T47D (cell line): ENCODE measurements at regions not wholly inside any gene's neighbourhood (a gene's known extent, or its start where the extent isn't known, plus 50 kb on each side); places are given as distances from the start of the nearest gene placed in this dataset.
A peak's percentile ranks its signal among the peaks of the same experiment; 100 is the strongest.

Source experiments
- DNase-seq, 2 experiments: peaks; one replicate each; pipeline versions ENCODE4 v3.0.0 to v3.0.0-alpha.2; 2011 to 2012; ENCODE audit warnings: low read depth in 1 of 2, low spot score in 1 of 2
- JUND ChIP-seq: IDR thresholded peaks from 2 replicates; pipeline ENCODE4 v1.6.1; 2012; ENCODE audit warnings: low read depth
- in situ Hi-C: cut with HindIII; loops from 2 replicates; pipeline ENCODE4 v1.10.0; 2016; ENCODE audit warnings: low sequenced_read_pairs, low pct_unique_long_range_greater_than_20kb

DNA sequence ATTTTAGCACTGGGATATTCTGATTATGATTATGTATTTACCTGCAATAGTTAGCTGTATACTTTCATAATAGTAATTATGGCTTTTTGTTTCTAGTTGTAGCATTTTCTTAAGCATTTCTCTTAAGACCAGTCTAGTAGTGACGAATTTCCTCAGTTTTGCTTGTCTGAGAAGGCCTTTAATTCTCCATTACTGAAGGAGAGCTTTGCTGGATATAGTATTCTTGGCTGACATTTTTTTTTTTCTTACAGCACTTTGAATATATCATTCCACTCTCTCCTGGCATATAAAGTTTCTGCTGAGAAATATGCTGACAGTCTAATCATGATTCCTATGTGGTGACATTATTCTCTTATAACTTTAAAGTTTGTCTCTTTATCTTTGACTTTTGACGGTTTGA, 181.1 kb upstream of the DMRTA1 start:
- in situ Hi-C loops = no loop called here
- no peak for DNase-seq
- TF ChIP-seq JUND = no peak

DNA sequence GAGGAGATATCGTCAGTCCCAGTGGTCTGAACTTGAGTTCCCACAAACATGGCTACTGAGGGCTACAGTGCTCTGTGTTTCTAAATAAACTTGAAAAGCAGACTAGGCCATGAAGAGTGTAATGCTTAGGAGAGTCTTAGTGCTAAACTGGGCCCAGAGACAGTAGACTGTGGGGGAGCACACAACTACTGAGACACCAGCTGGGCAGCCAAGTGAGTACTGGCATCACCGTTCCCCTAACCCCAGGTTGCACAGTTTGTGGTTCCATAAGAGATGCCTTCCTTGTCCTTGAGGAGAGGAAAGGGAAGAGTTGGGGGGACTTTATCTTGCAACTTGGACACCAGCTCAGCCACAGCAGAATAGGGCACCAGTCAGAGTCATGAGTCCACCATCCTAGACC, 172.1 kb upstream of the DMRTA1 start:
- TF ChIP-seq JUND = no peak
- in situ Hi-C loops = no loop called here
- DNase-seq = no peak

DNA sequence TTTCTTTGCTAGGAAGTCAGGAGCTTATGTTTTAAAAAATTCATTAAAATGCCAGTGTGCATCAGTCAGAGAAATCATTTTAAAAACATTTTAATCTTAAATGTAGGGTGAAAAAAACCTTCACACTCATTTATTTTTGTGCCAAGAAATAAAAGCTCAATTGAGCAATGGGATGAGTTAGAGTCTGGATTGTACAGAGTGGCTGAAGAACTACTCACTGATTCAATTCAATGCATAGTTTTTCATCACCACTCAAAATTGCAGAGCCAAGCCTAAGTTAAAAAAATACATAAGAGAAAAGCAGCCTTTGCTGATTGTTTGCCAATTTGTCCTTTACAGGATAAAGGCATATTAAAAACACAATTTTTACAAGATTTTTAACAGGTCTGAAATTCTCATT, 168.2 kb upstream of the DMRTA1 start:
- no peak for DNase-seq
- TF ChIP-seq JUND = no peak

DNA sequence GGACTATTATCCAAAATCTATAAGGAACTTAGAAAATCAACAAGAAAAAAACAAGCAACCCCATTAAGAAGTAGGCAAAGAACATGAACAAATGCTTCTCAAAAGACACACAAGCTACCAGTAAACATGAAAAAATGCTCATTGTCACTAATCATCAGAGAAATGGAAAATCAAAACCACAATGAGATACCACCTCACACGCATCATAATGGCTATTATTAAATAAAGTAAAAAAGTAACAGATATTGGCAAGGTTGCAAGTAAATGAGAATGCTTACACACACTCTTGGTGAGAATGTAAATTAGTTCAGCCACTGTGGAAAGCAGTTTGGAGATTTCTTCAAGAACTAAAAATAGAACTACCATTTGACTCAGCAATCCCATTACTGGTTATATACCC, 167.0 kb upstream of the DMRTA1 start:
- DNase-seq = no peak
- no peak for TF ChIP-seq JUND
- in situ Hi-C loops = no loop called here

More for the DNA sequence above, 168.2 kb upstream of the DMRTA1 start:
- in situ Hi-C loops = no loop called here

DNA sequence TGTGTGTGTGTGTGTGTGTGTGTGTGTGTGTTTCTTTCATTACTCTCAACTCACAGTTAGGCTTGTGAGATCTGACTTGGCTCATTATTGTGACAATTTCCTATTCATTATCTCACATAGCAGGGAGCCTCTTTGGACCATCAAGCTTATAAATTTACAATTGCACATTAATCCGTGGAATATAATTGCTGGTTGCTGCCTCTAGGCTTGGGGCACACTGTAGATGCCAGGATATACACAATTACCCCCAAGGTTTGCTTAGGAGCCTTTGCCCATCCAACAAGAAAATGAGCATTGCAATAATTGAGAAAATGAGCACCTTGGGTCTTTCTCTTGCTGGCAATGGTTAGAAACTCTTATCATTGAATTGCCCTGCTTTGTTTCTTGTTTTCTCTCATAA, 161.6 kb upstream of the DMRTA1 start:
- in situ Hi-C loops = no loop called here
- TF ChIP-seq JUND = no peak
- DNase-seq = no peak

DNA sequence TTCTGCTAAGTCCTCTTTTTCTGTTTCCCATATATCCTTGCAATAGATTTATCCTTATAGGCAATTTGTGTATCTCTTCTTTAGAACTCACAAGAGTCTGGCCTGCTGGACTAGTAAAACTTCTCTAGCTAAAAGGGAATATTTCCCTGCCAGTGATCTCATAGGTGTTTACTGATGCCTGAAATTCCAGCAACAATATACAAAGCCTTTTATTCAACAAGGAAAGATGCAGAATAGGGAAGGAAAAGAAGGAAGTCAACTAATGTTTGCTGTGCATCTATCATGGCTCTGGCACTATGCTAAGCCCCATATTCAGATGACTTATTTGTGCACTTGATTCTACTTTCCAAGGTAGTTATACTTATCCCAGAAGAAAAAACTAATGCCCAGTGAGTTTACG, 160.0 kb upstream of the DMRTA1 start:
- in situ Hi-C loops = no loop called here
- TF ChIP-seq JUND = no peak
- DNase-seq = no peak

DNA sequence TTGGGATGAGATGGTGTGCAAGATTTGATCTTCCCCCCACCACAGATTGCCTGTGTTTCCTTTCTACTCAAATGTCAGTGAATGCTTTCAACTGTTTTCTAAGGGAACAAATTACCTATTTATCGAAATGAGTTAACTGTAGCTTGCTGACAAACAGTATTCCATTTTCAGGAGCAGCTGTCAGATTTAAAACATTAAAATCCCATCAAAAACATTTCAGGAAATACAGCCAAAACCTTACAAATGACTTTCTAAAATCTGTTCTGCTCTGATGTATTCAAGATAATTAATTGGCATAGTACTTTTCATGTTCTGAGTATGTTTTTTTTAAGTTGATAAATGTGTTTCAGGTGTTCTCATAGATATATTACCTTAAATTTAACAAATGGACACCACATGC, 158.0 kb upstream of the DMRTA1 start:
- in situ Hi-C loops = no loop called here
- DNase-seq = no peak
- TF ChIP-seq JUND = no peak

DNA sequence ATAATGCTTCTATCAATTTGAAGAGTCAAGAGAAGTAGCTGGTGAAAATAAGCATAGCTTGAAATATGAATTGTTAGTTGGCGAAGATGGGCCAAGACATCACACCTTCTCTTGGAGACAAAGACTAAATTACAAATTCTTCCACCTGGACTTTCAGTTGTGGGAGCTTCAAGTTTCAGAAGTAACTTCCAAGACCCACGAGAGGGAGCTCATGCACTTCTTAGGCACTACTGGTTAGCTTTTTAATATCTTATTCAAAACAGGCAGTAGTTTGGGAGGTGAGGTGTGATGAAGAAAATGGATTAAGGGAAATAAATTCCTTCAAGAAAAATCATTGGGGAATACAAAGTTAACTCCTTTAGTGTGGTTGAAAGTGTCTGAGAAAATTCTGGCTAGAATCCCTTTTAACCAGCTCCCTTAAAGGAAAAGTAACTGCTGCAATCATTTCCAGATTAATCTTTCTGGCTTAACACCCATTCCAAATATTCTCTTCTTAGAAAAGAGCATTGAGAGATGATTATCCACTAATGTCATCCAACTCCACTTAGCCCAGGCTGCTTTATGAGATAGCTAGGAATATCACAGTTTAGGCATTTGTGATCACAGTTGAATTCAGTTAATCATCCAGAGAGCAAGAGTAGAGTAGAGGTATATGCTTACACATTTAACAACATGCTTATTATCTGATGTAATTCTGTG, 139.5 kb upstream of the DMRTA1 start:
- peak; percentile 6 to 77 for DNase-seq
- in situ Hi-C loops = no loop called here
- TF ChIP-seq JUND = no peak

DNA sequence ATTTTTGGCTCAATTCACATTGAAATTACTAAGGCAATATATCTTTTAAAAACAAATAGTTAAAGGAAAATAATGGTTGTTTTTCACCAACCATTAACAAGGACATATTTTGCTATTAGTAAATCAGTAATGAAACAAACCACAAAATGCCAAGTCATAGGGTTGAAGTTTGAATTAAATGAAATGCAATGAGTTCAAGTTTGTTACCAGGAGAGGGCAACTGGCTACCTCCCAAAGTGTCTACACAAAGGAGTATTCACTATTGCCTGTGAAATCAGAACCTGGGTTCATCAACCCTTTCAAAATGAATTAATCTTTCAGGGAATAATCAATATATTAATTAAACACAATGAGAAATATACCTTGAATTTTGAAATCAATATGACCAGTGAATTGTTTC, 138.4 kb upstream of the DMRTA1 start:
- in situ Hi-C loops = no loop called here
- DNase-seq = no peak
- no peak for TF ChIP-seq JUND

DNA sequence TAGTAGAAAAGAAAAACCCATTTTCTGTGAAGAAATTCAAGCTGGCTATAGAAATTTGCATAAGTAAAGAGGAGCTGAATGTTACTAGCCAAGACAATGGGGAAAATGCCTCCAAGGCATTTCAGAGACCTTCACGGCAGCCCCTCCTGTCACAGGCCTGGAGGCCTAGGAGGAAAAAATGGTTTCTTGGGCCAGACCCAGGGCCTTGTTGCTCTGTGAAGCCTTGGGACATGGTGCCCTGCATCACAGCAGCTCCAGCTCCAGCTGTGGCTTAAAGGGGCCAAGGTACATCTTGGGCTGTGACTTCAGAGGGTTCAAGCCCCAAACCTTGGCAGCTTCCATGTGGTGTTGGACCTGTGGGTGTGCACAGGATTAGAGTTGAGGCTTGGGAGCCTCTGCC, 130.0 kb upstream of the DMRTA1 start:
- in situ Hi-C loops = no loop called here
- TF ChIP-seq JUND = no peak
- no peak for DNase-seq

DNA sequence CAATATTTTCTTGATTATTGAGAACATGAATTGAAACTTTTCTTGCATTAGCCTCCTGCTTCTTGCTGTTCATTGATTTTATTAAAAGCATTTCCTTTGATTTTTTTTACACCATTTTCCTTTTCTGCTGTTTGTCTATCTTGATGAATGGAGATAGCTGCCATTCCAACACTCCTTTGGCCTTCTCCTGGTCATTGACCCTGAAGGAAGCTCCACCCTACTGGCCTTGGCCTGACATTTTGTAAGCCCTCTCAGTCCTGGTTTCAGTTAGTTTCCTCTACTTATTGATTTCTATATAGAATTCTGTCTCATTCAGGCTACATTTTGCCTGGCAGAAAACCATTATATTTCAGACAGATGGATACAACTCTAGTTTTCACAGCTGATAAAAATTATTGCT, 115.1 kb upstream of the DMRTA1 start:
- in situ Hi-C loops = no loop called here
- DNase-seq = no peak
- TF ChIP-seq JUND = no peak

DNA sequence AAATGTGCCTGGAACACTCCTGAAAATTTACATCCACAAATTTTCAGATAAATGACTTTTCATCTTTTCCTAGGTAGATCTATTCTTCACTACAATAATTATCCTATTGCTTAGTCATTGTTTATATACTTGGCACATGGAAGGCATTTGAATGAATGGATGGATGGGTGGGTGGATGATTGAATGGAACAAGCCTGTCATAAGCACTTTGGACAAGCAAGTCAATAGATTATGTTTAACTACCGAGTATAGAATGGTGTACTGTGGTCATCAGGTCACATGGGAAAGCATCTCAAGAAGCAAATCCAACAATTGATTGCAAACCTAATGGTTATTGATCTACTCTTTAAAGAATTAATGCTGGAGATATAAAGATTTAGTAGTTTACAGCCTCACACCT, 114.4 kb upstream of the DMRTA1 start:
- in situ Hi-C loops = no loop called here
- DNase-seq = no peak

DNA sequence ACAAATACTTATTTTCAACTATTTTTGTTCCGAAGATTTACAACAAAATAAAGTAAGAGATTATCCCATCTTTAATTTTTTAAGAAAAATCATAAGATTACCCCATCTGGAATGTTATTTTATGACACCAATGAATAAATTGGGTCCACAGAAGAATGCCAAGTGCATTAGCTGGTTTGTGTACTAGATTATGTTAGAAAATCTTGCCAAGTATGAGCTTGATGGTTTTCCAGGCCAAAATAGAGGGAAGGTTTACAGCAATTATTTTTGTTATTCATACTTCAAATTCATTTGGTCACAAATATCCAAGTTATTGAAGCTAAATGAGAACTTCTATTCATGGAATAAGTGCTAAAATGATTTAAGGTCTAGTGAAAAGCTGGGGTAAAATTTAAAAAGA, 109.4 kb upstream of the DMRTA1 start:
- DNase-seq = no peak
- no peak for TF ChIP-seq JUND
- in situ Hi-C loops = no loop called here

More for the DNA sequence above, 114.4 kb upstream of the DMRTA1 start:
- no peak for TF ChIP-seq JUND
